ENCODE measurements at regions not wholly inside any gene's neighbourhood (a gene's known extent, or its start where the extent isn't known, plus 50 kb on each side); places are given as distances from the start of the nearest gene placed in this dataset.

DNA sequence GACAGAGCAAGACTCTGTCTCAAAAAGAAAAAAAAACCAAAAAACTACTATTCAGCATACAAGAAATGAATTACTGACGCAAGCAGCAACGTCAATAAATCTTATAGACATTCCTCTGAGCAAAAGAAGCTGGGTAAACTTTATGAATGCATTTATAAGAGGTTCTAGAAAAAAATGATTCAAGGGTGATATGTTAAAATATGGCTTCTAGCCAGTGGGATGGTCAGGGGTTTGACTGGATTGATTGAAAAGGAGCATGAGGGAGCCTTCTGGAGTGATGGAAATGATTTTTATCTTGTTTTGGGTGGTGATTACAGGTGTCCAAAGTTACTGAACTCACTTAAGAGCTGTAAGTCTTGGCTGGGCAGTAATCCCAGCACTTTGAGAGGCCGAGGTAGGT lies 64.9 kb upstream of the SALL4 start:
- DNase-seq, result no peak

DNA sequence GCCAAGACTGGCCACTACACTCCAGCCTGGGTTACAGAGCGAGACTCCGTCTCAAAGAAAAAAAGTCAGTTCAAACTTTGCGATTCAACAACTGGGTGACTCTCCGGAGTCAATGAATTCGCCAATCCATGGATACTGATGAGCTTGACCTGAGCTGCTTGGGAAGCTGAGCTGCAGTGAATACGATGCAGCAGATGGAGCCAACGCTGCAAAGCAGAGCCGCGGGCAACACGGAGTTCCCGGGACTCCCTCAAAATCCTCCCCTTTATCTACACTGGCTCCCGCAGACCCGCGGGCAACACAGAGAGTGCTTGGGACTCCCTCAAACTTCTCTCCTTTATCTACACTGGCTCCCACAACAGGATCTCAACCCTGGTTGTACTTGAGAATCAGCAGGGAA lies 62.6 kb upstream of the SALL4 start:
- DNase-seq, result no peak

- no peak for DNase-seq
Measured at GRCh38 chr20:51862796-51863195, 60.5 kb upstream of the SALL4 start.

GRCh38 chr20:51861726-51862466 lies 59.6 kb upstream of the SALL4 start:
- DNase-seq, result no peak

DNA sequence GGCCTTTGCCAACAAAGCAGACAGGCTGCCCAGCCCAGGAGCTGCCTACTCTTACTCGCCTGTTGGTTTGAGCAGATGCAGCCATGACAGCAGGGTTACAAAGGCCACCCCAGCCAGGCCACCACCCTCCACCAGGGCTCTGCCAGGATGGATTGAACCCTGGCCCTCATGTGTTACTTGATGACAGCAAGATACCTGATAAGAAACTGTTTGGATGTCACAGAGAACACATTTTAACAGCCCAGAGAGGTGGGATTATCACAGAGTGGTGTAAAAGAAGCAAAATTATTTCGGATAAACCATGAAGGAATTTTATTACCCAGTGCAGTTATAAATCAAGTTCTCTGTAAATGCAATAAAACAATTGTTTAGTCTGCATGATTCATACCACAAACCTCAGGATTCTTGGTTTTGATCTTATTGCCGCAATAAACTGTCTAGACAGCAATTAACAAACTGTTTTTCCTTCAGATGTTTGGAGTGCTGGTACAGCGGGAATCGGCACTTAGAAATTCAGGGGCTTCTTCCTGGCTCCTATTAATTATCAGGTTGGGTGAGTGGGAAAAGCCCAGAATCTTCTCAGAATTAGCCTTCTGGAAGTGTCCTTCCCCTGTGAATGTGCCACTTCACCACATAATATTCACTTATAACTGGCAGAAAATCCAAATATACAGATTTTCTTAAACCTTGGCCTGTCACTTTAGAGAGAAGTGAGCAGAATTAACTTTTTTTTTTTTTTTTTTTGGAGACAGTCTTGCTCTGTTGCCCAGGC lies 58.0 kb upstream of the SALL4 start:
- no peak for DNase-seq

- no peak for DNase-seq
Measured at GRCh38 chr20:51856432-51856831, 54.1 kb upstream of the SALL4 start.

DNA sequence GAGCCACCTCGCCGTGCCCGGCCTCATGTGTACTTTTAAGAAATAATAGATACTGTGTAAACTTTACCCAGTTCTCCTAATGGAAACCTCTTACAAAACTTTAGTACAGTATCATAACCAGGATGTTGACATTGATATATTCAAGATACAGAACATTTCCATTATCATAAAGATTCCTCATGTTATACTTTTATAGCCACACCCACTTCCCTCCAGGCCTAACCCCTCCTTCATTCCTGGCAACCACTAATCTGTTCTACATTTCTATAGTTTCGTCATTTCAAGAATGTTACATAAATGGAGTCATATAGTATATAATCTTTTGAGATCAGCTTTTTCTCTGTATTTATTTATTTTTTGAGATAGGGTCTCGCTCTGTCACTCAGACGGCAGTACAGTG lies 52.6 kb upstream of the SALL4 start:
- no peak for DNase-seq

Measured in NCI-H1092 treated with DMSO at 0.1 percent for 48 hours (cell line).